Panc1 (cell line): ENCODE measurements at regions not wholly inside any gene's neighbourhood (a gene's known extent, or its start where the extent isn't known, plus 50 kb on each side); places are given as distances from the start of the nearest gene placed in this dataset.

ENCODE experiments used
- TF ChIP-seq, protein P1 (sequence below): fragments of 450-650 bp; IDR thresholded peaks from 2 replicates; pipeline ENCODE4 v1.5.1; 2017; ENCODE audit warnings: mild to moderate bottlenecking
- TF ChIP-seq, protein P2 (sequence below), 2 experiments: IDR thresholded peaks; 2 replicates each; pipeline ENCODE4 v1.6.1; 2011 to 2012; ENCODE audit warnings: low read depth in 2 of 2, control low read depth in 1 of 2, low read length in 1 of 2, mild to moderate bottlenecking in 1 of 2, moderate library complexity in 1 of 2; ENCODE audit not compliant: insufficient read depth in 1 of 2

DNA sequence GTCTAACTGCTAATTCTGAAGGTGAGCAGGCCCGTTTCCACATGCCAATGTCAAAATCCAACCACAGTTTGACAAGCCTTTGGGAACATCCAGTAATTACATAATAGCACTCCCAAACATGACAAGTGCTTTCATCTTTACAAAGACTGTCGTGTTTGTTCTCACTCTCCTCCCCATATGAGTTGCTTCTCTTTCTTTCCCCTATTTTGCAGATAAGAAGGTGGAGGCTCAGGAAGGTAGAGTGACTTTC lies 55.9 kb upstream of the CD44 start:
- TF ChIP-seq, protein P1, sequence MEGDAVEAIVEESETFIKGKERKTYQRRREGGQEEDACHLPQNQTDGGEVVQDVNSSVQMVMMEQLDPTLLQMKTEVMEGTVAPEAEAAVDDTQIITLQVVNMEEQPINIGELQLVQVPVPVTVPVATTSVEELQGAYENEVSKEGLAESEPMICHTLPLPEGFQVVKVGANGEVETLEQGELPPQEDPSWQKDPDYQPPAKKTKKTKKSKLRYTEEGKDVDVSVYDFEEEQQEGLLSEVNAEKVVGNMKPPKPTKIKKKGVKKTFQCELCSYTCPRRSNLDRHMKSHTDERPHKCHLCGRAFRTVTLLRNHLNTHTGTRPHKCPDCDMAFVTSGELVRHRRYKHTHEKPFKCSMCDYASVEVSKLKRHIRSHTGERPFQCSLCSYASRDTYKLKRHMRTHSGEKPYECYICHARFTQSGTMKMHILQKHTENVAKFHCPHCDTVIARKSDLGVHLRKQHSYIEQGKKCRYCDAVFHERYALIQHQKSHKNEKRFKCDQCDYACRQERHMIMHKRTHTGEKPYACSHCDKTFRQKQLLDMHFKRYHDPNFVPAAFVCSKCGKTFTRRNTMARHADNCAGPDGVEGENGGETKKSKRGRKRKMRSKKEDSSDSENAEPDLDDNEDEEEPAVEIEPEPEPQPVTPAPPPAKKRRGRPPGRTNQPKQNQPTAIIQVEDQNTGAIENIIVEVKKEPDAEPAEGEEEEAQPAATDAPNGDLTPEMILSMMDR: no peak
- TF ChIP-seq, protein P2, sequence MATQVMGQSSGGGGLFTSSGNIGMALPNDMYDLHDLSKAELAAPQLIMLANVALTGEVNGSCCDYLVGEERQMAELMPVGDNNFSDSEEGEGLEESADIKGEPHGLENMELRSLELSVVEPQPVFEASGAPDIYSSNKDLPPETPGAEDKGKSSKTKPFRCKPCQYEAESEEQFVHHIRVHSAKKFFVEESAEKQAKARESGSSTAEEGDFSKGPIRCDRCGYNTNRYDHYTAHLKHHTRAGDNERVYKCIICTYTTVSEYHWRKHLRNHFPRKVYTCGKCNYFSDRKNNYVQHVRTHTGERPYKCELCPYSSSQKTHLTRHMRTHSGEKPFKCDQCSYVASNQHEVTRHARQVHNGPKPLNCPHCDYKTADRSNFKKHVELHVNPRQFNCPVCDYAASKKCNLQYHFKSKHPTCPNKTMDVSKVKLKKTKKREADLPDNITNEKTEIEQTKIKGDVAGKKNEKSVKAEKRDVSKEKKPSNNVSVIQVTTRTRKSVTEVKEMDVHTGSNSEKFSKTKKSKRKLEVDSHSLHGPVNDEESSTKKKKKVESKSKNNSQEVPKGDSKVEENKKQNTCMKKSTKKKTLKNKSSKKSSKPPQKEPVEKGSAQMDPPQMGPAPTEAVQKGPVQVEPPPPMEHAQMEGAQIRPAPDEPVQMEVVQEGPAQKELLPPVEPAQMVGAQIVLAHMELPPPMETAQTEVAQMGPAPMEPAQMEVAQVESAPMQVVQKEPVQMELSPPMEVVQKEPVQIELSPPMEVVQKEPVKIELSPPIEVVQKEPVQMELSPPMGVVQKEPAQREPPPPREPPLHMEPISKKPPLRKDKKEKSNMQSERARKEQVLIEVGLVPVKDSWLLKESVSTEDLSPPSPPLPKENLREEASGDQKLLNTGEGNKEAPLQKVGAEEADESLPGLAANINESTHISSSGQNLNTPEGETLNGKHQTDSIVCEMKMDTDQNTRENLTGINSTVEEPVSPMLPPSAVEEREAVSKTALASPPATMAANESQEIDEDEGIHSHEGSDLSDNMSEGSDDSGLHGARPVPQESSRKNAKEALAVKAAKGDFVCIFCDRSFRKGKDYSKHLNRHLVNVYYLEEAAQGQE (IDR thresholded peaks at IDR 0.05; ENCODE audit: insufficient read depth in 1 of 2, low read depth in 2 of 2, low read length in 1 of 2): no peak
